Keratinocyte (primary cell): ENCODE measurements at regions not wholly inside any gene's neighbourhood (a gene's known extent, or its start where the extent isn't known, plus 50 kb on each side); places are given as distances from the start of the nearest gene placed in this dataset.

ENCODE experiments used
- DNase-seq: peaks from one replicate; pipeline ENCODE4 v3.0.0-alpha.2; 2011; ENCODE audit warnings: low read depth, missing footprints, low spot score
- FAIRE-seq: peaks from 2 replicates; lab custom pipeline; 2011; peaks lifted over from hg19 to GRCh38; lab: Jason Lieb, UNC
- H2AFZ ChIP-seq: 2 replicates; pipeline ENCODE4 v1.6.0; 2012; ENCODE audit warnings: low read length, control low read depth, inconsistent platforms; ENCODE audit not compliant: control insufficient read depth
- H3K27ac ChIP-seq: 2 replicates; pipeline ENCODE4 v1.5.1; 2011; ENCODE audit warnings: low read length; ENCODE audit not compliant: control insufficient read depth, insufficient read depth
- H3K27me3 ChIP-seq: 3 replicates; pipeline ENCODE4 v1.6.0; 2011; ENCODE audit warnings: low read length; ENCODE audit not compliant: control insufficient read depth, insufficient read depth; ENCODE audit errors: extremely low read depth
- H3K36me3 ChIP-seq, 2 experiments: 2 replicates in 1 of 2; 3 replicates in 1 of 2; pipeline ENCODE4 v1.5.1; 2011; ENCODE audit warnings: low read length in 2 of 2, mild to moderate bottlenecking in 1 of 2; ENCODE audit not compliant: control insufficient read depth in 2 of 2, insufficient read depth in 2 of 2; ENCODE audit errors: extremely low read depth in 1 of 2
- H3K4me1 ChIP-seq: 3 replicates; pipeline ENCODE4 v1.5.1; 2011; ENCODE audit warnings: low read length; ENCODE audit not compliant: control insufficient read depth, insufficient read depth; ENCODE audit errors: extremely low read depth
- H3K4me2 ChIP-seq: 3 replicates; pipeline ENCODE4 v1.6.0; 2011; ENCODE audit warnings: low read depth, low read length; ENCODE audit not compliant: control insufficient read depth, insufficient read depth; ENCODE audit errors: extremely low read depth
- H3K4me3 ChIP-seq, 3 experiments: fragments of 200-600 bp in 1 of 3; sonication (generic) in 1 of 3; 2 replicates in 2 of 3; 3 replicates in 1 of 3; pipeline ENCODE4 v1.5.1; 2011 to 2016; ENCODE audit warnings: low read length in 3 of 3, mild to moderate bottlenecking in 3 of 3, control low read depth in 2 of 3, inconsistent platforms in 1 of 3, low read depth in 1 of 3, mixed read lengths in 1 of 3, mixed run types in 1 of 3, moderate library complexity in 1 of 3; ENCODE audit not compliant: control insufficient read depth in 2 of 3, insufficient read depth in 2 of 3; ENCODE audit errors: extremely low read depth in 1 of 3
- H3K79me2 ChIP-seq: 2 replicates; pipeline ENCODE4 v1.6.0; 2012; ENCODE audit warnings: low read length; ENCODE audit not compliant: control insufficient read depth, insufficient read depth
- H3K9ac ChIP-seq: 3 replicates; pipeline ENCODE4 v1.6.0; 2011; ENCODE audit warnings: low read length; ENCODE audit not compliant: control insufficient read depth, insufficient read depth; ENCODE audit errors: extremely low read depth
- H3K9me1 ChIP-seq: 3 replicates; pipeline ENCODE4 v1.6.0; 2011; ENCODE audit warnings: low read length; ENCODE audit not compliant: control insufficient read depth, insufficient read depth; ENCODE audit errors: extremely low read depth
- H3K9me3 ChIP-seq: 2 replicates; pipeline ENCODE4 v1.5.1; 2012; ENCODE audit warnings: low read depth, low read length; ENCODE audit not compliant: control insufficient read depth
- H4K20me1 ChIP-seq: 3 replicates; pipeline ENCODE4 v1.6.0; 2011; ENCODE audit warnings: low read length; ENCODE audit not compliant: control insufficient read depth, insufficient read depth; ENCODE audit errors: extremely low read depth
- CTCF ChIP-seq, 3 experiments: IDR thresholded peaks in 1 of 3; conservative IDR thresholded peaks in 1 of 3; optimal IDR thresholded peaks in 1 of 3; 2 replicates in 2 of 3; 3 replicates in 1 of 3; pipeline versions ENCODE3 to v1.5.1; 2011; ENCODE audit warnings: low read length in 3 of 3, mild to moderate bottlenecking in 3 of 3, moderate library complexity in 2 of 3, control low read depth in 1 of 3, inconsistent platforms in 1 of 3; ENCODE audit not compliant: insufficient read depth in 2 of 3; ENCODE audit errors: extremely low read depth in 1 of 3
- EZH2 ChIP-seq: IDR thresholded peaks from one replicate; pipeline ENCODE4 v1.6.1; 2012; ENCODE audit warnings: inconsistent platforms, mild to moderate bottlenecking, low read length, moderate library complexity
- dilution Hi-C: fragments of 300-500 bp; cut with MboI; formaldehyde crosslinking; loops from one replicate; pipeline ENCODE4 v1.7.0; 2020; ENCODE audit warnings: low sequenced_read_pairs; ENCODE audit not compliant: extremely low pct_ligation_motif_present

- H3K36me3 ChIP-seq = no peaks in the 10 kb centered on the region
- no peaks in the 10 kb centered on the region for H4K20me1 ChIP-seq
- DNase-seq (no peak), FAIRE-seq (no peak)
- no peaks in the 10 kb centered on the region for H3K9me3 ChIP-seq
- H3K4me3 ChIP-seq = no peak overlapping the region
- H3K4me2 ChIP-seq = no peak overlapping the region
- H3K79me2 ChIP-seq = no peaks in the 10 kb centered on the region
- no peak overlapping the region for H3K9ac ChIP-seq
- TF ChIP-seq CTCF (optimal IDR thresholded peaks at IDR 0.05 in 1 of 3, IDR thresholded peaks at IDR 0.05 in 1 of 3, conservative IDR thresholded peaks at IDR 0.05 in 1 of 3; ENCODE audit: extremely low read depth in 1 of 3, insufficient read depth in 2 of 3, low read length in 3 of 3) (no peak), EZH2 (no peak)
- no peak overlapping the region for H2AFZ ChIP-seq
- dilution Hi-C loops = no loop called here
- H3K4me1 ChIP-seq = no peaks in the 10 kb centered on the region
- no peaks in the 10 kb centered on the region for H3K9me1 ChIP-seq
- H3K27ac ChIP-seq = no peak overlapping the region
- peaks cover 4% of the 10 kb centered on the region for H3K27me3 ChIP-seq
These were observed 479.2 kb downstream of the CDH26 start for GRCh38 chr20:60437418-60437817.

GRCh38 chr20:60446267-60447111, 488.3 kb downstream of the CDH26 start:
- Histone ChIP-seq H3K27ac (no peak overlapping the region), H3K9me1 (no peaks in the 10 kb centered on the region), H3K9ac (no peak overlapping the region), H3K4me2 (no peak overlapping the region), H2AFZ (no peak overlapping the region), H3K4me3 (no peak overlapping the region), H3K79me2 (no peaks in the 10 kb centered on the region), H3K36me3 (no peaks in the 10 kb centered on the region), H3K27me3 (no peaks in the 10 kb centered on the region), H3K4me1 (no peaks in the 10 kb centered on the region), H4K20me1 (no peaks in the 10 kb centered on the region), H3K9me3 (no peaks in the 10 kb centered on the region)
- DNase-seq (no peak), FAIRE-seq (no peak)
- dilution Hi-C loops = no loop called here
- no peak for TF ChIP-seq EZH2
- TF ChIP-seq CTCF (optimal IDR thresholded peaks at IDR 0.05 in 1 of 3, IDR thresholded peaks at IDR 0.05 in 1 of 3, conservative IDR thresholded peaks at IDR 0.05 in 1 of 3; ENCODE audit: extremely low read depth in 1 of 3, insufficient read depth in 2 of 3, low read length in 3 of 3) = no peak
